K562 (cell line): ENCODE measurements at regions not wholly inside any gene's neighbourhood (a gene's known extent, or its start where the extent isn't known, plus 50 kb on each side); places are given as distances from the start of the nearest gene placed in this dataset.

Experiments used
- ATAC-seq: fragments of 200-7000 bp; cut with Tn5 transposase; 3 replicates; pipeline ENCODE4 v1.9.1; 2020; ENCODE audit warnings: moderate library complexity
- BruUV-seq: library from RNA; stranded (reverse); fragments of 400-500 nt; replicated peaks from 2 replicates; lab custom pipeline; 2021; lab: Mats Ljungman, UMichigan
- CTCF ChIA-PET: fragments of 300-600 bp; formaldehyde crosslinking; extraction: SDS; loops from one replicate; lab custom pipeline; 2021; ENCODE audit warnings: low intra/inter-chr PET ratio; lab: Yijun Ruan, JAX
- POLR2A ChIA-PET: fragments of 300-600, 350-650 bp; sonication (Branson Sonifier 250); formaldehyde crosslinking; extraction: SDS; loops from one replicate; lab custom pipeline; 2021; ENCODE audit warnings: antibody characterized with exemption, inconsistent platforms; lab: Yijun Ruan, JAX
- DNase-seq, 4 experiments: peaks; one replicate each; pipeline versions ENCODE4 v3.0.0 to v3.0.0-alpha.2; 2011 to 2018; ENCODE audit warnings: low spot score in 3 of 4, mixed read lengths in 3 of 4; ENCODE audit errors: extremely low read depth in 1 of 4
- FAIRE-seq: peaks from 2 replicates; lab custom pipeline; 2011; peaks lifted over from hg19 to GRCh38; lab: Jason Lieb, UNC
- H2AFZ ChIP-seq: 2 replicates; pipeline ENCODE4 v1.6.0; 2011; ENCODE audit warnings: low read depth, low read length, control low read depth, inconsistent platforms
- H3K27ac ChIP-seq: fragments of 200-600 bp; 3 replicates; pipeline ENCODE4 v1.8.0; 2011; ENCODE audit warnings: low read depth, mild to moderate bottlenecking, control low read depth, inconsistent platforms, low read length, moderate library complexity, mixed read lengths; ENCODE audit errors: extremely low read depth
- H3K27me3 ChIP-seq, 2 experiments: fragments of 300-600 bp in 1 of 2; 2 replicates in 1 of 2; 3 replicates in 1 of 2; pipeline versions ENCODE4 v1.6.0 to v1.8.0; 2011; ENCODE audit warnings: inconsistent platforms in 2 of 2, low read length in 2 of 2, mild to moderate bottlenecking in 1 of 2, mixed read lengths in 1 of 2, moderate library complexity in 1 of 2; ENCODE audit not compliant: control insufficient read depth in 2 of 2, insufficient read depth in 2 of 2
- H3K36me3 ChIP-seq: fragments of 300-600 bp; 3 replicates; pipeline ENCODE4 v1.8.0; 2011; ENCODE audit warnings: mild to moderate bottlenecking, low read length, inconsistent platforms; ENCODE audit not compliant: control insufficient read depth, insufficient read depth
- H3K4me1 ChIP-seq, 2 experiments: fragments of 200-600 bp in 1 of 2; replicated peaks in 1 of 2; 2 replicates in 1 of 2; 3 replicates in 1 of 2; pipeline versions ENCODE4 v1.5.1 to v1.8.0; 2011; ENCODE audit warnings: inconsistent platforms in 2 of 2, low read length in 2 of 2, mild to moderate bottlenecking in 1 of 2, mixed read lengths in 1 of 2, moderate library complexity in 1 of 2; ENCODE audit not compliant: control insufficient read depth in 2 of 2, insufficient read depth in 2 of 2
- H3K4me2 ChIP-seq: 2 replicates; pipeline ENCODE4 v1.6.1; 2011; ENCODE audit warnings: low read length, control low read depth, inconsistent platforms, mixed read lengths; ENCODE audit not compliant: insufficient read depth
- H3K4me3 ChIP-seq: fragments of 200-600 bp; sonication (generic), shearing (Covaris generic); 2 replicates; pipeline ENCODE4 v1.5.1; 2016; ENCODE audit warnings: control low read depth, inconsistent platforms
- H3K79me2 ChIP-seq: fragments of 200-600 bp; 3 replicates; pipeline ENCODE4 v1.8.0; 2011; ENCODE audit warnings: low read length, inconsistent platforms; ENCODE audit not compliant: control insufficient read depth, insufficient read depth
- H3K9ac ChIP-seq, 2 experiments: 2 replicates each; pipeline versions ENCODE4 v1.6.0 to v1.6.1; 2011; ENCODE audit warnings: low read depth in 2 of 2, low read length in 2 of 2, control low read depth in 1 of 2, inconsistent platforms in 1 of 2, mild to moderate bottlenecking in 1 of 2, mixed read lengths in 1 of 2; ENCODE audit not compliant: insufficient read depth in 1 of 2
- H3K9me1 ChIP-seq: one replicate; pipeline ENCODE4 v1.6.0; 2011; ENCODE audit warnings: inconsistent platforms, mild to moderate bottlenecking, low read length, moderate library complexity; ENCODE audit not compliant: control insufficient read depth, insufficient read depth
- H3K9me3 ChIP-seq: replicated peaks from 2 replicates; pipeline ENCODE4 v1.5.1; 2011; ENCODE audit warnings: low read depth, low read length, inconsistent platforms; ENCODE audit not compliant: control insufficient read depth, insufficient read depth
- H4K20me1 ChIP-seq: replicated peaks from 2 replicates; pipeline ENCODE4 v1.6.1; 2011; ENCODE audit warnings: low read length, inconsistent platforms, mixed read lengths; ENCODE audit not compliant: control insufficient read depth, insufficient read depth
- ARID2 ChIP-seq: fragments of 450-650 bp; IDR thresholded peaks from 2 replicates; pipeline ENCODE4 v1.6.1; 2017; ENCODE audit warnings: antibody characterized with exemption, mild to moderate bottlenecking
- TAL1 ChIP-seq: fragments of 450-650 bp; IDR thresholded peaks from 2 replicates; pipeline ENCODE4 v1.6.1; 2016; ENCODE audit warnings: mild to moderate bottlenecking
- VEZF1 ChIP-seq: fragments of 200-800 bp; sonication (Bioruptor generic); IDR thresholded peaks from 2 replicates; pipeline ENCODE4 v1.6.1; 2017; ENCODE audit warnings: missing genetic modification characterization, missing compliant biosample characterization
- ZBTB11 ChIP-seq, 3 experiments: fragments of 200-800 bp in 1 of 3; fragments of 250-450 bp in 1 of 3; fragments of 450-650 bp in 1 of 3; sonication (Bioruptor Pico) in 1 of 3; sonication (Bioruptor generic) in 1 of 3; formaldehyde crosslinking in 1 of 3; IDR thresholded peaks; 2 replicates each; pipeline versions ENCODE4 v1.6.1 to v1.8.0; 2016 to 2022; ENCODE audit warnings: mild to moderate bottlenecking in 2 of 3, missing genetic modification characterization in 2 of 3, missing compliant biosample characterization in 1 of 3, moderate library complexity in 1 of 3
- ZFPM2 ChIP-seq: fragments of 250-450 bp; sonication (Bioruptor Pico); IDR thresholded peaks from 2 replicates; pipeline ENCODE4 v1.5.1; 2022; ENCODE audit warnings: mild to moderate bottlenecking
- ZNF280A ChIP-seq: fragments of 450-650 bp; IDR thresholded peaks from 2 replicates; pipeline ENCODE4 v1.6.1; 2018; ENCODE audit warnings: mild to moderate bottlenecking, low read depth; ENCODE audit not compliant: partially characterized antibody
- ZNF318 ChIP-seq, 2 experiments: fragments of 450-650 bp; IDR thresholded peaks; 2 replicates each; pipeline ENCODE4 v1.6.1; 2016; ENCODE audit warnings: mild to moderate bottlenecking in 2 of 2, borderline replicate concordance in 1 of 2, low read depth in 1 of 2, moderate library complexity in 1 of 2
- WGBS: fragments of 100-300 bp; shearing (Covaris generic); methylation state at CpG from one replicate; pipeline ENCODE4 v1.1.6; 2016; ENCODE audit warnings: low coverage, mixed read lengths; ENCODE audit not compliant: insufficient coverage; ENCODE audit errors: missing lambda C conversion rate; 5-methylcytosine and 5-hydroxymethylcytosine counted together
- in situ Hi-C: fragments of 300-500 bp; cut with MboI; formaldehyde crosslinking; loops from 4 replicates; pipeline ENCODE4 v1.15.0; 2018; ENCODE audit warnings: inconsistent platforms, mixed read lengths
- intact Hi-C: fragments of 100-400 bp; cut with micrococcal nuclease; formaldehyde crosslinking; loops from 2 replicates; pipeline ENCODE4 v1.14.2; 2022

- FAIRE-seq: no peak
- Histone ChIP-seq H4K20me1 (no peaks in the 10 kb centered on the region), H3K36me3 (no peaks in the 10 kb centered on the region), H3K79me2 (no peaks in the 10 kb centered on the region), H2AFZ (no peak overlapping the region), H3K27ac (no peak overlapping the region), H3K4me3 (no peak overlapping the region), H3K9me1 (no peaks in the 10 kb centered on the region), H3K4me2 (no peak overlapping the region), H3K9me3 (no peaks in the 10 kb centered on the region), H3K27me3 (no peaks in the 10 kb centered on the region), H3K9ac (no peak overlapping the region), H3K4me1 (no peaks in the 10 kb centered on the region)
- DNase-seq: no peak
- BruUV-seq: no TSS peak
- 0% methylated on average over 1 of the region's 1 CpG for WGBS
- in situ Hi-C loops (no loop called here), intact Hi-C loops (no loop called here)
- CTCF ChIA-PET: no interaction called here
- POLR2A ChIA-PET: no interaction called here
- ATAC-seq: no peak
- TF ChIP-seq ZBTB11 (CRISPR knock-in tag; IDR thresholded peaks at IDR 0.05) (no peak), ARID2 (no peak), ZNF280A (no peak), ZFPM2 (CRISPR knock-in tag) (no peak), ZNF318 (IDR thresholded peaks at IDR 0.05; ENCODE audit: borderline replicate concordance in 1 of 2, low read depth in 1 of 2) (no peak), VEZF1 (CRISPR knock-in tag) (no peak), TAL1 (no peak)
Measured at GRCh38 chr2:66153941-66154340, 281.0 kb upstream of the MEIS1 start.
